Activated T-helper 9 cell treated with anti-CD3 and anti-CD28 coated beads, Interleukin-2, amount 50 U/mL, for 16 hours (primary cell): ENCODE measurements at regions not wholly inside any gene's neighbourhood (a gene's known extent, or its start where the extent isn't known, plus 50 kb on each side); places are given as distances from the start of the nearest gene placed in this dataset.
"Not testable (repeated sequence)": the region's sequence is repeated elsewhere in the genome, so short reads cannot be mapped to it uniquely, and the experiment has no call there.

Experiments used
- DNase-seq: peaks from one replicate; pipeline ENCODE4 v3.0.0-alpha.2; 2020; ENCODE audit warnings: low read depth

DNA sequence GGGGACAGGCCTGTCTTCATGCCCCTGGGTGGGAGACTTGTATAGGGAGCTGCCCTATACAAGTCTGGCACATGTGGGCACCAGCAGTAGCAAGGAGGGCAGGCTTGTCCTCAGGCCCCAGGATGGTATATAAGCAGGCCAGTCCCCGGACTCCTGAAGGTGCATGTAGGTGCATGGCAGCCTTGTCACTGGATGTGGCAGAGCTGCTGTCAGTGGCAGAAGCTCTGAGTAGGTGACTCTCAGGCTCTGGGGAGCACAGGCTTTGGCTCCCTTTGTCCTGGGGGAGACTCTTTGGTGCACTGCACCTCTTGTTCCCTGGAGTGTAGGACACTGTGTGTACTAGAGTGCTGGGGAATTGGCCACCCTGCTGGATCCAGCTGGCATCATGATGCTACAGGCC, 376.7 kb upstream of the DIPK2B start:
- DNase-seq, result no peak

DNA sequence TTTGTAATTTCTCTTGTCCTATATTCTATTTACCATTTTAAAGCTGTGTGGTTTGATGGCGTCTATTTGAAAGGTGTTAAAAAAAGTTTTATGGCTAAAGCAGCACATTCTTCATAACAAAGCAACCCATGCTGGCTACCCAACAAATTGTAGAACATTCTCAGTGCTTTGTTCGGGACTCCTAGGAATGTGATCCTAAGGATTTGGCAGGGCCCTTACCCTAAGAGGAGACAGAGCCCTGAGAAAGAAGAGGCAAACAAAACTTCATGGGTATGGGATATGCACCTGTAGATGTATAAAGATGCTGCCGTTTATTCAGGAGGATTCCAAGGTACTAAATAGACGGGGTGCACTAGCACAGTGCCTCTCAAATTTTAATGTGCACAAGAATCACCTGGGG, 370.8 kb upstream of the DIPK2B start:
- DNase-seq, result no peak

DNA sequence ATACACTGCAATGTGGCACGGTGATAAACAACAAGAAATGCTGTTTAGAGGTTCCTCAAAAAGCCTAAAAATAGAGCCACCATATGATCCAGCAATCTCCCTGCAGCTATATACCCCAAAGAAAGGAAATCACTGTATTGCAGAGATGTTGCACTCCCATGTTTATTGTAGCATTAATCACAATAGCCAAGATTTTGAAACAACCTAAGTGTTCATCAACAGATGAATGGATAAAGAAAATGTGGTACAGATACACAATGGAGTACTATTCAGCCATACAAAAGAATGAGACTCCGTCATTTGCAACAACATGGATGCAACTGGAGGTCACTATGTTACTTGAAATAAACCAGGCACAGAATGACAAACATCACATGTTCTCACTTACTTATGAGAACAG, 365.8 kb upstream of the DIPK2B start:
- DNase-seq, result no peak

DNA sequence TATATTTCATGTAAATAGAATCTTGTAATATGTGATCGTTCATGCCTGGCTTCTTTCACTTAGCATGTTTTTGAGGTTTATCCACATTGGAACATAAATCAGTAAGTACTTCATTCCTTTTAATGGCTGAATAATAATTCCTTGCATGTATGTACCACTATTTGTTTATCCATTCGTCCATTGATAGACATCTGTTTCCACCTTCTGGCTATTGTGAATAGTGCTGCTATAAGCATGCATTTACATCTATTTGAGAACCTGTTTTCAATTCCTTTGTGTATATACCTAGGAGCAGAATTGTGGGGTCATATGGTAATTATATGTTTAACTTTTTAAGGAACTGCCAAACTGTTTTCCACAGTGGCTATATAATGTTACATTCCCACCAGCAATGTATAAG, 356.7 kb upstream of the DIPK2B start:
- no peak for DNase-seq

DNA sequence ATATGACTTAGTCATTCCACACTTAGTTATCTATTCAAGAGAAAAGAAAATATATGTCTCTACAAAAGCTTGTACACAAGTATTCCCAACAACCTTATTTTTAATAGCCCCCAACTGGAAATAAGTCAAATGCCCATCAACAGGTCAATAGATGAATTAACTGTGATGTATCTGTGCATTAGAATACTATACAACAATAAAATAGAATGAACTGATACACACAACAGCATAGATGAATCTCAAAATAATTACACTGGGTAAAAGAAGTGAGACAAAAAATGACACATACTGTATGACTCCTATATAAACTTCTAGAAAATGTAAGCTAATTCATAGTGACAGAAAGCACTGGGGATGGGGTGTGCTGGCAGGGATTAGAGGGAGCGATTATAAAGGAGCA, 354.1 kb upstream of the DIPK2B start:
- no peak for DNase-seq

DNA sequence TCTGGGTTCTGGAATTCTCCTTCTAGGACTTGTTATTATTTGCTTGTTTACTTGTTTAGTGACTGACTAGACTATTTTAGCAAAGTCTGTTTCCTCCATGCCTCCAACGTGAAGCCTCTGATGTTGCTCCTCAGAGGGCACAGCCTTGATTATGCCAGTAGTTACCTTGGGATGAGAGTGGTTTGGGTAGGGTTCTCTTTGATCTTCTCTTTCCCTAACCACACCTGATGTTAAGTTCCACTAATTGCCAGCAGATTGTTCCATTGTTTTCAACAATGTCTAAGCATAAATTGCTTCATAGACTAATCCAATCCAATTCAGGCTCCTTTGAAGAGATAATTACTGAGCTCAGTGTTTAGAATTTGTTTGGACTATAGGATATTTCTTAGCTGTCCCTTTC, 352.7 kb upstream of the DIPK2B start:
- DNase-seq, result no peak

DNA sequence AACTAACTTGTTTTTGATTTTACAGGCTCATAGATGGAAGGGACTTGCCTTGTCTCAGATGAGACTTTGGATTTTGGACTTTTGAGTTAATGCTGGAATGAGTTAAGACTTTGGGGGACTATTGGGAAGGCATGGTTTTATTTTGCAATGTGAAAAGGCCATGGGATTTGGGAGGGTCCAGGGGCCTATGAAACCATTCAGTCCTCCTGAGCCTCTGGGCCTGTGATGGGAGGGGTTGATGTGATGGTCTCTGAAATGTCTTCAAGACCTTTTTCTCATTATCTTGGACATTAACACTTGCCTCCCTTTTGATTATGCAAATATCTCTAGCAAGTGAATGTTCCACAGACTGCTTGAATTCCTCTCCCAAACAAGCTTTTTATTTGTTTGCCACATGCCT, 346.0 kb upstream of the DIPK2B start:
- DNase-seq, result not testable (repeated sequence)

DNA sequence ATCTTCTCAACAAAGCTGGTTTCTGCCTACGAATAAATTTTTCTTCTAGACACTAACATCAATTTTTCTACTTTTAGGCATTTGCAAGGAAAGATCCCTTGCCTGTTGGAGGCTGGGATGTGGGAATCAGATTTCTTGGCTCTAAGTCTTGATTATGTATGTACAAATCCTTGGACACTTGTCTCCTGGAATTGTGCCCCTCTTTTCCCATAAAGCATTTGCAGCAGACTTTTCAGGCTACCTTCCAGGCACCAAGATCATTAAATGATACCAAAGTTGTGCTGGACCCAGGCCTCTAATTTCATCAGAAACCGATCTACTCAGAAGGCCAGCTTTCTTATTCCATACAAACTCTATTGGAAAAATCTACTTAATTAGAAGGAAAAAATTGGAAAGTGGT, 339.5 kb upstream of the DIPK2B start:
- no peak for DNase-seq

DNA sequence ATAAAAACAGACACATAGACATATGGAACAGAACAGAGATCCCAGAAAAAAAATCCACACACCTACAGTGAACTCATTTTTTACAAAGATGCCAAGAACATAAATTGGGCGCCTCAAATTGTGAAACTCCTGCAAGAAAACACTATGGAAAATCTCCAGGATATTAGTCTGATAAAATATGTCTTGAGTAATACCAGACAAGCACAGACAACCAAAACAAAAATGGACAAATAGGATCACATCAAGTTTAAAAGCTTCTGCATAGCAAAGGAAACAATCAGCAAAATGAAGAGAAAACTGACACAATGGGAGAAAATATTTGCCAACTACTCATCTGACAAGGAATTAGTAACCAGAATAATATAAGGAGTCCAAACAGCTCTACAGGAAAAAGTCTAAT, 337.3 kb upstream of the DIPK2B start:
- no peak for DNase-seq

DNA sequence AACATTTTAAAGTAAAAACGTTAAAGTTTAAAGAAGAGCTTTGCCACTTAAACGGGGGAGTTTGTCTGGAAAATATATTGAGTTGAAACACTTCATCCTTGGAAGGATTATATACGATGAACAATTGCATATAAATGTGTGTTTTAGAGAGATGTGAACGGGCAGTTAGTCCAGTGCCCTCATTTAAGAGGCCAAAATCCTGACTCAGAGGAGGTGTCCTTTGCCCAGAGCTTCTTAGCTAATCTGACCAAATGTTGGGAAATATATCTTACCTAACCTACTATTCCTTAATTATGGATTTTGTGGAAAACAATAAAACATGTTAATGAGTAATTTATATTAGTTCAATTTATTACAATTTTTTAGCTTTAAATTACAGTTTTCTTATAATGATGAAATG, 327.2 kb upstream of the DIPK2B start:
- no peak for DNase-seq

DNA sequence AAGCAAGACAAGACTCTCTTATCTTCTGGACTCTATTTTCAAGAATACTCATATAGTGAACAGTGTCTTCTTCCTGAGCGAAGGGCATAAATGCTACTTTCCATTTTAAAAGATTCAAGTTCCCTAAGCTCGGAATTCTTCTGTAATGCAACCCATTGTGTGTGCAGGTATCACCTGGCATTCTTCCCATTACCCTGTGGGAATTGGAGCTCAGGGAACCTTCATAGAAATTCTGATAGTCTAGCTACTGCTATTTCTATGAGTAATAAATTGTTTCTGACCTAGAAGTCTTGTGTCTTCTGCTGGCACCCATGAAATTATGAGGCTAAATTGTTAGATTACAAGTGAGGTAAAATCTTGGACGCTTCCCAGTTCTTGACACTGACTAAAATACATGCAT, 324.1 kb upstream of the DIPK2B start:
- DNase-seq, result no peak

DNA sequence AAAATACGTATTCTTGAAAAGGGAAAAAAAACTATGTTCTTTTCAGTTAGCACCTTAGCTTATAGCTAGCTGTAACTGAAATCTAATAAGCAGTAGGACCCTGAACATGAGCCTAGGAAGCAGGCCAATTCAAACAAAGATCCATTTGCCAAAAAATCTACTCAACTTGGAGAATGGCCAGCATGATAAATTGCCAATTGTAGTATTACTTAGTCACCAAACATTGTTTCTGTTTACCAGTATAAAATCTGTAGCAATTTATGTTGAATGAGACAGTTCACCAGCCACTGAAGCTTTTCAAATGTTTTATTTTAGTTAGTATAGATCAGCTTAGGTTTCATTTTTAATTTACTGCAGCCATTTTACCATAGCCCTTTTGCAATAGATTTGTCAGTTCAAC, 323.6 kb upstream of the DIPK2B start:
- DNase-seq, result no peak

DNA sequence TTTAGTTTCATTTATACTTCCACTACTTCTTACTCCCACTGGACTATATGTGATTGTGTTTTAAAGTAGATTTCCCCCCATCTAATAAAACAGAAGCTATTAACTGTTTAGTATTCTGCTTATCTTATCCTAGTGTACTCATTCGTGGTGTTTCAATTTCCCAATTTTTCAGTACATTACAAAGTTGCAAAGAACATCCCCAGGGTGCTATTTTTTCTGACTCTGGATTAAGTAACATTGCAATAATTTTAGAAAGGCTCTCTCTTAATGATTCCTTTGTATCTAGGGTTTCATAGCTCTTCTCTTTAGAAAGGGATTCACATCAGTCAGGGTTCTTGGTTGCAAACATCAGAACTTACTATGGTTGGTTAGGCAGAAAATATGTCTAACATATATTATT, 317.9 kb upstream of the DIPK2B start:
- DNase-seq, result no peak

DNA sequence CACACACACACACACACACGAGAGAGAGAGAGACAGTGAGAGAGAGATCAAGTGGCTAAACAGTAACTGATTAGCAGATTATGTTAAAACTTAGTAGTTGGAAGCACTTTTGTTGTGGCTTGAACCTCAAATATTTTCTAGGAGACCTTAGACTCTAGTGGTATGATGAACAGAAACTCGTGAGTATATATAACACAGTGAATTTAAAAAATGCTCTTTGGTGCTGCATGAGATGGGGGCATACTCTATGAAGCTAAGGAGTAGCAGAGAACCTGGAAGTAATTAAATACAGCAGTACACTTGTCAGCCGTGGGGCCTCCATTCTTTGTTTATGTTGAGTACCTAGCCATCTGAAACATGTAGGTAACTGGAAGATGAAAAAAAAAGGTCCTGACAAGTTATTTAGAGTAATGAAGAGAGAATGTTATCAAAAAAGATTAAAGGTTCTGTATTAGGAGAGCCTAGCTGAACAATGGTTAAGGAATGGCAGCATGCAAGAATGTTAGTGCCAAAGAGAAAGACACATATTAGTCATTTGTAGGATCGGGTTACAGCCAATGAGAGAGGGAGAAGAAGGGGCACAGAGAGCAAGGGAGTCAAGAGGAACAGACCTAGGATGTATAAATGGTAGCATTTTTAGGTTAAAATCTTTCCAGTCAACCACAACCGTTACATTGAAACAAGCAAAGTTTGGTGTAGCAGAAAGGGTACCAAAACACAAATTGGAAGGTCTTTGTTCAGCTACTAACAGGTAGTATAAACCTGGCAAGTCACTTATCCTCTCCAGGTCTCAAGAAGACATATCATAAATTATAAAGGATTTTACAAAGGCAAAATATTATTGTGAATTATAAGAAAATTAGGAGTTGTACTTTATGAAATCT, 316.7 kb upstream of the DIPK2B start:
- DNase-seq, result no peak

DNA sequence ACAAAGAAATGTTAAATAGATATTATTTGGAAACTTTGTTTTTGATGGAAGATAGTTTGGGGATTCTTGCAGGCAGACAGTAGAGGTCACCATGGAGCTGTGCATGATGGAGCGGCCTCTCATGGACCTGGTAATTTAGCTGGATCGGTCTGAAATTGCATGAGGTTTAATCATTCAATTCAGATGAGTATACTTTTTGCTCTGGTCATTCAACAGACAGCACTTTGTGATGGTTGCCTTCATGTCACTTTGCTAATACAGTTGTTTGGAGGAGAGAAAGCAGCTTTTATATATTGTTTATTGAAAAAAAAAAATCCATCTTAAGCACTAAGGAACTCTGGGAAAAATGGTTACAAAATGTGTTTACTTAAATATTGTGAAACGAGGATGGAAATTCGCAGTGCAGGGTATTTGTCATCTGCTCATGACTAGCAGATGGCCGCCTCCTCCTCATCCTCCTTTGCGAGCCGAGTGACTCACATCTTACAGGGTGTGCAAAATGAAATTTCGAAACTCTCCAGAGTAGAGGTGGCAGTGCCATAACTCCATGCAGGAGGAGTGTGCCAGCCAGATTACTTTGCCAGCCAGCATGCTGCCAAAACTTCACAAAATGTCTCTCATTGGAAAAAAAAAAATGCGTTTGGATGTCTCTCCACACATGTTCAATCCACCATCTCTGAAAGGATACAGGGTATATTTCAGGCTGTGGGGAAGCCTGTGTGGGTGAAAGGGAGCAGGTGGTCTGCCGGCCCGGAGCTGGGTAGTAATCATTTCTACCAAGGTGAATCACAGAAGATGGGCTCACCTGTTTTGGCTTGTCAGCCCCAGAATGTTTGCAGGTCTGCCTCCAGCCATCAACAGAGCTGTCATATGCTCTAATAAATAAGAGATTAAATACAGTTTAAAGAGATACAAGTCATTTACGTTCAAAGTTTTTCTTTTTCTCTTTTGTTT, 314.9 kb upstream of the DIPK2B start:
- peak; percentile 9 for DNase-seq

DNA sequence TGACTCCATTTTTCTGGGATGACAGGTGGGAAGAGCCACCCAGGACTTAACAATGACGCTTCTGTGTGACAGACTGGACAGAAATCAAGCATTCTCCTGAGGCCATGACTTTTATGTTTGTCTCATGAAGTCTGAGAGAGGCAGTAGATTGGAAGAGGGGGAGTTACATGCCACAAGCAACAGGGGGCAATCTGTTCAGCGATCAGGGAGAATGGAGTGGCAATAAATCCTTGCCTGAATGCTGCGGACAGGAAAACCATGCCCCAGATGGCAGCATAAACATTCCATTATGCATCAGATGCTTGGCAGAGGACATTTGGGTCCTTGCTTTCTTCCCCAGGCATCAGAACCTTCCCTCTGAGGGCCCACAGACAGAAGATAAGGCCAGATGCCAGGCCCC, 312.4 kb upstream of the DIPK2B start:
- DNase-seq, result no peak

DNA sequence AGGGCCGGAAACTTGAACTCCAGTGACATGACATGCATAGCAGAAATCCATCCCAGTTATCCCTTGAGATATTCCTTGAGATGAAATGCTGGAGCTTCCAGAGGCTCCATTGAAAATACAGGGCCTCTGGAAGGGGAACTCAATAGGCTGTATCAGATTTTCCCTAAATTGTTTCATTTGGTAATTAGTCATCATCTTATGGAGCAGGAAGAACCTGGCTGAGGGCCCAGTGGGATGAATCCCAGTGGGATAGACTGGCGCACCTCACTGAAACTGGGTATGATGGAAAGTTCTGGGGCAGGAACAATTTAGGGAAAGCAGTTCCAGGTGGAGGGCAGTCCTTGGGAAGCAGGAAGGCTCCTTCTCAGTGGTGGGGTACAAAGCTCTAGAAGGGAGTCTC, 307.8 kb upstream of the DIPK2B start:
- DNase-seq, result no peak

DNA sequence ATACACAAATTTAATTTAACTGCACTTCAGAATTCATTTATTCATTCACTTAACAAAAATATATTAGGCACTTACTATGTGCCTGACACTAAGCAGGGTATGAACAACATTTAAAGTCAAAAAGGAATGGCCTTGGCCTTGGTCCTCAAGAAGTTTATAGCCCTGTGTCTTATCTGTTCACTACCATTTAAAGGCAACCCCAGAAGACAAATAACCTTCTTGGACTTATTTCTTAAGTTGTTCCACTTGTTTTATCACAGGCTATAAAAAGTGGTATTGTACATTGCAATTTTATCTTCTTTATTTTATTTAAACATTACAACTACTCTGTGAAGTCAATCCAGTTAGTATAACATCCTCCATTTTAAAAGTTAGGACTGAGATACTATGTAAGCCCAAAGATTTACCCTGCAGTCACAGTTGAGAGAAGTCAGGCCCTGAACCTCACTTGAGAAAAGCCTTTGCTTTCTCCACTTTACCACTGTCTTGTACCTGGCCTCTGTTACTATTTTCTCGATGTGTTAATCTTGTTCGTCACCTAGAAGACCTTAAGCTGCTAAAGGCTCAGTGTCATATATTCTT, 305.6 kb upstream of the DIPK2B start:
- DNase-seq, result no peak

DNA sequence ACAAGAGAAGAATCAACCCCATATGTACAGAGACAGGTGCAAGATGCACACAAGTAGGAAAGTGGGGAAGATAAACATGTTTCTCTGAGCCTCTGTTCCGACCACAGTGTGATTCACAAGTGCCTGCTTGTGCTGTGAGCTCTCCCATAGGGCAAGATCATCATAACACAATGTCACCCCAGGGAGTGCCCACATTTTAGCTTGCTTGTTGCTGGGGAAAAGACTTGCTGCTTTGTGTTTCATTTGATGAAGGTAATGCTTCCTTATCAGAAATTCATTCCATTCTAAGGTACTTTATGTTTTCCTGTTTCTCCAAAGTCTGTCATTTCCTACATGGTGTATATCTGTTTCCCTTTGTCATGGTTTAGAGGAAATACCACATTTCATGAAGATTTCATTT, 304.5 kb upstream of the DIPK2B start:
- no peak for DNase-seq

DNA sequence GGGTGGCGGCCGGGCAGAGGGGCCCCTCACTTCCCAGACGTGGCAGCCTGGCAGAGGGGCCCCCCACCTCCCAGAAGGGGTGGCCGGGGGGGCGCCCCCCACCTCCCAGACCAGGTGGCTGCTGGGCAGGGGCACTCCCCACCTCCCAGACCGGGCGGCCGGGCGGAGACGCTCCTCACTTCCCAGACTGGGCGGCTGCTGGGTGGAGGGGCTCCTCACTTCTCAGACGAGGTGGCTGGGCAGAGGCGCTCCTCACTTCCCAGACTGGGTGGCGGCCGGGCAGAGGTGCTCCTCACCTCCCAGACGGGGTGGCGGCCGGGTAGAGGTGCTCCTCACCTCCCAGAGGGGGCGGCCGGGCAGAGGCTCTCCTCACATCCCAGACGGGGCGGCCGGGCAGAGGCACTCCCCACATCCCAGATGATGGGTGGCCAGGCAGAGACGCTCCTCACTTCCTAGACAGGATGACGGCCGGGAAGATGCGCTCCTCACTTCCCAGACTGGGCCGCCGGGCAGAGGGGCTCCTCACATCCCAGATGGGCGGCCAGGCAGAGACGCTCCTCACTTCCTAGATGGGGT, 303.2 kb upstream of the DIPK2B start:
- DNase-seq, result not testable (repeated sequence)

DNA sequence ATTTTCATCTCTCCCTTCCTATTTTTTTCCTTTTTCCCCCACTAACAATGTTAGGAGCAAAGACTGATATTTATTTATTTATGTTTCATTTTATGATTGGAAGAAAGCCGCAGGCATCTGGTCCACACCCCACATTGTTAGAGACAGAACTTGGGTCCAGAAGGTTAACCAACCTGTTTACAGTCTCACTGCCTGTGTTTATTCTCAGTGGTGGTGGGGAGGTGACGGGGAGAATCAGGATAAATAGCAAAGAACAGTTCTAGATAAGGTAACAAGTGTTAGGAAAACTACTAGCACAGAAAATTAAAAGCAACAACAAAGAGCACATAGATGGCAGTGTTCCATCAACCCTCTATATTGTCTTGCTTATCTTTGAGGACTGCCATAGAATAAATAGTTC, 301.7 kb upstream of the DIPK2B start:
- DNase-seq, result no peak

DNA sequence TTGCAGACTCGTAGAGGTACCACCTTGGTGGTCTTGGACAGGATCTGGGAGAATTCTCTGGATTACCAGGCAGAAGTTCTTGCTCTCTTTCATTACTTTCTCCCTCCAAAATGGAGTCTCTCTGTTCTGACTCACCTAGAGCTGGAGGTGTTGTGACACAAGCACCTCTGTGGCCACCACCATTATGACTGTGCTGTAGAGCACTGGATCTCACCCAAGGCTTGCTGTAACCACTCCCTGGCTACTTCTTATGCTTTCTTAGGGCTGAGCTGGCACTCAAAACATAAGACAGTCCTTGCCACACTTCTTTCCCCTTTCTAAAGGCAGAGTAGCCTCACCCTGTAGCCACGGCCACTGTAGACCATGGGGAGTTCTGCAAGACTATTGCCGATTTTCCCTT, 296.6 kb upstream of the DIPK2B start:
- no peak for DNase-seq
